Suprapubic skin (tissue), 4 donors: ENCODE measurements at regions not wholly inside any gene's neighbourhood (a gene's known extent, or its start where the extent isn't known, plus 50 kb on each side); places are given as distances from the start of the nearest gene placed in this dataset.
"Not testable (repeated sequence)": the region's sequence is repeated elsewhere in the genome, so short reads cannot be mapped to it uniquely, and the experiment has no call there.

Experiments
- DNase-seq, 2 donors: peaks; one replicate each; pipeline ENCODE4 v3.0.0-alpha.2; 2019; ENCODE audit warnings: low spot score in 2 of 2
- H3K27ac ChIP-seq: fragments of 200-600 bp; sonication (generic); one replicate; pipeline ENCODE4 v1.5.1; 2019
- H3K27me3 ChIP-seq: fragments of 200-600 bp; sonication (generic); one replicate; pipeline ENCODE4 v1.5.1; 2019
- H3K36me3 ChIP-seq: fragments of 200-600 bp; sonication (generic); one replicate; pipeline ENCODE4 v1.5.1; 2019
- H3K4me1 ChIP-seq: fragments of 200-600 bp; sonication (generic); one replicate; pipeline ENCODE4 v1.5.1; 2019
- H3K4me3 ChIP-seq: fragments of 200-600 bp; sonication (generic); one replicate; pipeline ENCODE4 v1.5.1; 2019; ENCODE audit warnings: mild to moderate bottlenecking
- H3K9me3 ChIP-seq: fragments of 200-600 bp; sonication (generic); one replicate; pipeline ENCODE4 v1.5.1; 2019
- CTCF ChIP-seq, 2 donors: fragments of 200-600 bp in 1 of 2; fragments of 450-650 bp in 1 of 2; sonication (generic) in 1 of 2; IDR thresholded peaks; one replicate each; pipeline ENCODE4 v1.5.1; 2016 to 2019; ENCODE audit warnings: antibody characterized with exemption in 2 of 2, mild to moderate bottlenecking in 1 of 2, moderate library complexity in 1 of 2
- EP300 ChIP-seq: sonication (generic); formaldehyde crosslinking; IDR thresholded peaks from one replicate; pipeline ENCODE4 v1.6.1; 2017; ENCODE audit warnings: antibody characterized with exemption
- POLR2A ChIP-seq, 2 donors: fragments of 450-650 bp; IDR thresholded peaks; one replicate each; pipeline ENCODE4 v1.6.1; 2017; ENCODE audit warnings: antibody characterized with exemption in 2 of 2, mild to moderate bottlenecking in 2 of 2, moderate library complexity in 2 of 2
- POLR2AphosphoS5 ChIP-seq, 3 donors: sonication (generic); formaldehyde crosslinking; IDR thresholded peaks; one replicate each; pipeline ENCODE4 v1.6.1; 2017; ENCODE audit warnings: antibody characterized with exemption in 3 of 3
- WGBS: methylation state at CpG from one replicate; pipeline ENCODE4 v1.1.5; 2018; 5-methylcytosine and 5-hydroxymethylcytosine counted together

DNA sequence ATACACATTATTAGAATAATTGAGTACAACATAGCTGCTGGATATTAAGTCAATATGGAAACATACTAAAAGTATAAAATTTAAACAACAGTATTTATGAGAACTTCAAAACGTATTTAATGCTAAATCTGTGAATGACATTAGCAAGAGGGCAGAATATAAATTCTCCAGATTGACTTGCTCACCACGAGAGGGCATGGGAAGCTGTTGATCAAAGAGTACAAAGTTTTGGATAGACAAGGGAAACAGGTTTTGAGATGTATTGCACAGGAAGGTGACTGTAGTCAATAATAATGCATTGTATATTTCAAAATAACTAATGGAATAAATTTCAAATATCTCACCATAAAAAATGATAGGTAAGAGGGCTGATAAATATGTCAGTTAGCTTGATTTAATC, 768.2 kb downstream of the CENPC start:
- Histone ChIP-seq H3K9me3 (no peaks in the 10 kb centered on the region), H3K36me3 (no peaks in the 10 kb centered on the region), H3K4me1 (no peaks in the 10 kb centered on the region), H3K27ac (no peak overlapping the region), H3K4me3 (no peak overlapping the region), H3K27me3 (no peaks in the 10 kb centered on the region)
- WGBS: 27% methylated on average over 2 of the region's 2 CpGs
- TF ChIP-seq EP300 (no peak), CTCF (IDR thresholded peaks at IDR 0.05) (no peak), POLR2AphosphoS5 (IDR thresholded peaks at IDR 0.05) (no peak), POLR2A (IDR thresholded peaks at IDR 0.05) (no peak)
- DNase-seq: no peak

DNA sequence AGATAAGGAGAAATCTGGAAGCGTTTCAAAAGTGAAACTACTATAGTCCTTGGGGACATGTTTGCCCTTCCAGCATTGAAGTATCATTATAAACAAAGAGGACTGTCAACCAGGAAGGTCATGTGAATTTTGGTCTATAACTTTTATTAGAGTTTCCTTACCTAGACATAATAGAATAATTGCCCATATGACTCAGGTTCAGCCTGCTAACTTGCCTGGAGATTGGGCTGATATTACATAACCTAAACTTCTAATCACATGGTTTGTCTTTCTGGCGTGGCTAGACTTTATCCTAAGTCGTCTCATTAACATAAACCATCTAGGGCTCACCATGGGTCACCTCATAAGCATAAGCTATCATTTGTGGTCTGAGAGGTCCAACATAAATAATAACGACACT, 775.9 kb downstream of the CENPC start:
- Histone ChIP-seq H3K4me3 (no peak overlapping the region), H3K9me3 (no peaks in the 10 kb centered on the region), H3K36me3 (no peaks in the 10 kb centered on the region), H3K27me3 (no peaks in the 10 kb centered on the region), H3K27ac (no peak overlapping the region), H3K4me1 (no peaks in the 10 kb centered on the region)
- WGBS: 36% methylated on average over 4 of the region's 4 CpGs
- DNase-seq: no peak
- TF ChIP-seq POLR2A (IDR thresholded peaks at IDR 0.05) (no peak), EP300 (no peak), CTCF (IDR thresholded peaks at IDR 0.05) (no peak), POLR2AphosphoS5 (IDR thresholded peaks at IDR 0.05) (no peak)

DNA sequence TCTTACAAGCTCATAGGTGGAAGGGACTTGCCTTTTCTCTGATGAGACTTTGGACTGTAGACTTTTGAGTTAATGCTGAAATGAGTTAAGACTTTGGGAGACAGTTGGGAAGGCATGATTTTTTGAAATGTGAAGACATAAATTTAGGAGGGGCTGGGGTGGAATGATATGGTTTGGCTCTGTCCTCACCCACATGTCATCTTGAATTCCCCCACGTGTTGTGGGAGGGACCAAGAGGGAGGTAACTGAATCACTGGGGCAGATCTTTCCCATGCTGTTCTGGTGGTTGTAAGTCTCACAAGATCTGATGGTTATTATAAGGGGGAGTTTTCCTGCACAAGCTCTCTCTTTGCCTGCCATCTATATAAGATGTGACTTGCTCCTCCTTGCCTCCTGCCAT, 777.9 kb downstream of the CENPC start:
- no peak overlapping the region for H3K27ac ChIP-seq
- WGBS: 52% methylated on average over 1 of the region's 1 CpG
- no peaks in the 10 kb centered on the region for H3K36me3 ChIP-seq
- H3K27me3 ChIP-seq: no peaks in the 10 kb centered on the region
- H3K9me3 ChIP-seq: no peaks in the 10 kb centered on the region
- TF ChIP-seq EP300 (no peak), POLR2AphosphoS5 (IDR thresholded peaks at IDR 0.05) (no peak), POLR2A (IDR thresholded peaks at IDR 0.05) (no peak), CTCF (IDR thresholded peaks at IDR 0.05) (no peak)
- no peak overlapping the region for H3K4me3 ChIP-seq
- no peaks in the 10 kb centered on the region for H3K4me1 ChIP-seq
- no peak for DNase-seq

GRCh38 chr4:66766557-66766956, 778.7 kb downstream of the CENPC start:
- no peak for DNase-seq
- Histone ChIP-seq H3K27ac (no peak overlapping the region), H3K4me1 (no peaks in the 10 kb centered on the region), H3K4me3 (no peak overlapping the region), H3K36me3 (no peaks in the 10 kb centered on the region), H3K9me3 (no peaks in the 10 kb centered on the region), H3K27me3 (no peaks in the 10 kb centered on the region)
- TF ChIP-seq EP300 (no peak), POLR2AphosphoS5 (IDR thresholded peaks at IDR 0.05) (no peak), POLR2A (IDR thresholded peaks at IDR 0.05) (no peak), CTCF (IDR thresholded peaks at IDR 0.05) (no peak)
- WGBS: 79% methylated on average over 1 of the region's 1 CpG

GRCh38 chr4:66750273-66750672, 795.0 kb downstream of the CENPC start:
- Histone ChIP-seq H3K4me3 (no peak overlapping the region), H3K4me1 (no peaks in the 10 kb centered on the region), H3K9me3 (no peaks in the 10 kb centered on the region), H3K36me3 (no peaks in the 10 kb centered on the region), H3K27ac (no peak overlapping the region), H3K27me3 (no peaks in the 10 kb centered on the region)
- 65% methylated on average over 2 of the region's 2 CpGs for WGBS
- no peak for DNase-seq
- TF ChIP-seq POLR2A (IDR thresholded peaks at IDR 0.05) (no peak), EP300 (no peak), CTCF (IDR thresholded peaks at IDR 0.05) (no peak), POLR2AphosphoS5 (IDR thresholded peaks at IDR 0.05) (no peak)

GRCh38 chr4:66746918-66747317, 798.4 kb downstream of the CENPC start:
- not testable (repeated sequence) for H3K9me3 ChIP-seq, H3K27me3 ChIP-seq, H3K36me3 ChIP-seq, H3K4me3 ChIP-seq, H3K4me1 ChIP-seq, DNase-seq, H3K27ac ChIP-seq
- 92% methylated on average over 4 of the region's 4 CpGs for WGBS
